ENCODE measurements at regions not wholly inside any gene's neighbourhood (a gene's known extent, or its start where the extent isn't known, plus 50 kb on each side); places are given as distances from the start of the nearest gene placed in this dataset.

GRCh38 chr13:111844222-111844671 is 222.7 kb upstream of the SOX1 start:
- ATAC-seq (no peak), FAIRE-seq (no peak), DNase-seq (ENCODE audit: low read depth, low spot score) (no peak)
- no peaks in the 10 kb centered on the region; the same call in 2 of the 3 replicates for H3K9me3 ChIP-seq (replicated peaks; ENCODE audit: control insufficient read depth, insufficient read depth, low read length)
- no peak overlapping the region for H3K27ac ChIP-seq (ENCODE audit: control insufficient read depth, insufficient read depth)
- no peak overlapping the region for H3K4me3 ChIP-seq
- CTCF ChIA-PET = no interaction called here
- no peaks in the 10 kb centered on the region for H3K36me3 ChIP-seq (ENCODE audit: control insufficient read depth in 2 of 2, insufficient read depth in 2 of 2, low read length in 1 of 2)
- H3K9ac ChIP-seq (ENCODE audit: control insufficient read depth, insufficient read depth, low read length) = no peak overlapping the region
- SMC1A ChIA-PET (ENCODE audit: uncharacterized antibody, unreplicated experiment) = no interaction called here
- intact Hi-C loops (cut with micrococcal nuclease; ENCODE audit: unreplicated experiment) (no loop called here), in situ Hi-C loops (cut with MboI) (no loop called here)
- no peaks in the 10 kb centered on the region for H3K4me1 ChIP-seq (ENCODE audit: control insufficient read depth, insufficient read depth, low read length)
- no peaks in the 10 kb centered on the region for H4K20me1 ChIP-seq (ENCODE audit: control insufficient read depth, insufficient read depth)
- WGBS (ENCODE audit: insufficient coverage, insufficient replicate concordance, low lambda C conversion rate, missing lambda C conversion rate) = 66% methylated on average over 28 of the region's 28 CpGs
- RAD21 ChIA-PET (ENCODE audit: unreplicated experiment) = no interaction called here
- BruUV-seq (replicated peaks) = no TSS peak
- POLR2A ChIA-PET = no interaction called here
- no peak overlapping the region for H2AFZ ChIP-seq (ENCODE audit: control insufficient read depth, low read depth, low read length)
- no peak overlapping the region for H3K4me2 ChIP-seq (ENCODE audit: control insufficient read depth, insufficient read depth)
- H3K79me2 ChIP-seq (ENCODE audit: control insufficient read depth, insufficient read depth, low read length) = no peaks in the 10 kb centered on the region
- no peaks in the 10 kb centered on the region for H3K27me3 ChIP-seq (replicated peaks in 1 of 2; ENCODE audit: control insufficient read depth in 2 of 2, insufficient read depth in 2 of 2, low read length in 1 of 2)
- TF ChIP-seq HCFC1 (IDR thresholded peaks at IDR 0.05; ENCODE audit: low read length) = no peak
- TF ChIP-seq BCL3 (IDR thresholded peaks at IDR 0.05; ENCODE audit: borderline replicate concordance, insufficient read depth, low read depth, low read length, poor library complexity, severe bottlenecking) = no peak
- no peak for TF ChIP-seq CUX1 (IDR thresholded peaks at IDR 0.05; ENCODE audit: insufficient replicate concordance, low read depth, low read length)
- TF ChIP-seq RAD51 (IDR thresholded peaks at IDR 0.05) = no peak
- TF ChIP-seq PRDM15 (CRISPR knock-in tag; IDR thresholded peaks at IDR 0.05) = no peak
- no peak for TF ChIP-seq USF1 (IDR thresholded peaks at IDR 0.05; ENCODE audit: borderline replicate concordance, extremely low read length, insufficient read depth, low read depth, low read length)
- no peak for TF ChIP-seq EGR1 (IDR thresholded peaks at IDR 0.05; ENCODE audit: borderline replicate concordance in 1 of 2, low read depth in 2 of 2, low read length in 2 of 2)
- TF ChIP-seq IKZF1 (conservative IDR thresholded peaks at IDR 0.05) = no peak

Data from GM12878 (cell line).